MCF 10A (cell line): ENCODE measurements at regions not wholly inside any gene's neighbourhood (a gene's known extent, or its start where the extent isn't known, plus 50 kb on each side); places are given as distances from the start of the nearest gene placed in this dataset.

Experiments used
- BruUV-seq: library from RNA; stranded (reverse); fragments of 400-500 nt; replicated peaks from 2 replicates; lab custom pipeline; 2021; lab: Mats Ljungman, UMichigan
- CTCF ChIA-PET: fragments of 300-600 bp; sonication (Branson Sonifier 250); formaldehyde crosslinking; extraction: SDS; loops from one replicate; lab custom pipeline; 2021; ENCODE audit warnings: antibody characterized with exemption, inconsistent platforms; lab: Yijun Ruan, JAX
- POLR2A ChIA-PET: fragments of 300-600, 350-650 bp; sonication (Branson Sonifier 250); formaldehyde crosslinking; extraction: SDS; loops from one replicate; lab custom pipeline; 2020; ENCODE audit warnings: antibody characterized with exemption, inconsistent platforms; lab: Yijun Ruan, JAX
- DNase-seq: peaks from one replicate; pipeline ENCODE4 v3.0.0-alpha.2; 2018; ENCODE audit not compliant: unreplicated experiment
- H3K27ac Mint-ChIP-seq: one replicate; pipeline ENCODE4 v1.8.0; 2022; ENCODE audit warnings: mild to moderate bottlenecking, low read depth, mixed read lengths; ENCODE audit not compliant: unreplicated experiment
- H3K27me3 Mint-ChIP-seq: one replicate; pipeline ENCODE4 v1.8.0; 2022; ENCODE audit warnings: mixed read lengths; ENCODE audit not compliant: insufficient read depth, unreplicated experiment
- H3K36me3 Mint-ChIP-seq: one replicate; pipeline ENCODE4 v1.8.0; 2022; ENCODE audit warnings: mild to moderate bottlenecking, moderate library complexity, mixed read lengths; ENCODE audit not compliant: insufficient read depth, unreplicated experiment
- H3K4me1 Mint-ChIP-seq: one replicate; pipeline ENCODE4 v1.8.0; 2022; ENCODE audit warnings: mixed read lengths; ENCODE audit not compliant: insufficient read depth, unreplicated experiment
- H3K4me3 Mint-ChIP-seq: one replicate; pipeline ENCODE4 v1.8.0; 2022; ENCODE audit warnings: mild to moderate bottlenecking, moderate library complexity, mixed read lengths; ENCODE audit not compliant: unreplicated experiment
- H3K9me3 Mint-ChIP-seq: one replicate; pipeline ENCODE4 v1.8.0; 2022; ENCODE audit warnings: mixed read lengths; ENCODE audit not compliant: unreplicated experiment
- CTCF ChIP-seq: fragments of 200-600 bp; IDR thresholded peaks from one replicate; pipeline ENCODE4 v1.8.0; 2022; ENCODE audit warnings: antibody characterized with exemption, mild to moderate bottlenecking; ENCODE audit not compliant: unreplicated experiment
- intact Hi-C: fragments of 100-400 bp; cut with micrococcal nuclease; formaldehyde crosslinking; loops from 2 replicates; pipeline ENCODE4 v1.14.1; 2022

GRCh38 chr5:3300726-3301125 lies 294.9 kb upstream of the IRX1 start:
- ChIA-PET POLR2A (no interaction called here), CTCF (no interaction called here)
- DNase-seq, result no peak
- intact Hi-C loops, result no loop called here
- Mint-ChIP-seq H3K27me3 (no peaks in the 10 kb centered on the region), H3K9me3 (no peaks in the 10 kb centered on the region), H3K36me3 (no peaks in the 10 kb centered on the region), H3K27ac (no peak overlapping the region), H3K4me1 (no peaks in the 10 kb centered on the region), H3K4me3 (no peak overlapping the region)
- BruUV-seq, result no TSS peak
- no peak for TF ChIP-seq CTCF

GRCh38 chr5:3299441-3299840 lies 296.2 kb upstream of the IRX1 start:
- H3K4me1 Mint-ChIP-seq, result no peaks in the 10 kb centered on the region
- intact Hi-C loops, result no loop called here
- no TSS peak for BruUV-seq
- DNase-seq, result no peak
- H3K4me3 Mint-ChIP-seq, result no peak overlapping the region
- no peaks in the 10 kb centered on the region for H3K27me3 Mint-ChIP-seq
- H3K9me3 Mint-ChIP-seq, result no peaks in the 10 kb centered on the region
- no peak overlapping the region for H3K27ac Mint-ChIP-seq
- no peak for TF ChIP-seq CTCF
- H3K36me3 Mint-ChIP-seq, result no peaks in the 10 kb centered on the region
- CTCF ChIA-PET, result no interaction called here
- POLR2A ChIA-PET, result interaction anchor here (1.9 kb wide), 1 partner anchor 11 kb away, joined by 8 read pairs; no protein-coding TSS in a partner anchor

- BruUV-seq, result no TSS peak
- Mint-ChIP-seq H3K36me3 (no peaks in the 10 kb centered on the region), H3K27ac (no peak overlapping the region), H3K4me1 (no peaks in the 10 kb centered on the region), H3K4me3 (no peak overlapping the region), H3K27me3 (no peaks in the 10 kb centered on the region), H3K9me3 (no peaks in the 10 kb centered on the region)
- POLR2A ChIA-PET, result interaction anchor here (1.9 kb wide), 1 partner anchor 12 kb away, joined by 8 read pairs; no protein-coding TSS in a partner anchor
- intact Hi-C loops, result no loop called here
- CTCF ChIA-PET, result no interaction called here
- no peak for DNase-seq
- no peak for TF ChIP-seq CTCF
Observed at GRCh38 chr5:3297853-3298252, 297.8 kb upstream of the IRX1 start.

GRCh38 chr5:3288325-3288724 lies 307.3 kb upstream of the IRX1 start:
- no peak overlapping the region for H3K4me3 Mint-ChIP-seq
- no TSS peak for BruUV-seq
- DNase-seq, result no peak
- ChIA-PET CTCF (no interaction called here), POLR2A (no interaction called here)
- intact Hi-C loops, result no loop called here
- H3K4me1 Mint-ChIP-seq, result no peaks in the 10 kb centered on the region
- H3K9me3 Mint-ChIP-seq, result no peaks in the 10 kb centered on the region
- no peaks in the 10 kb centered on the region for H3K36me3 Mint-ChIP-seq
- no peak for TF ChIP-seq CTCF
- no peak overlapping the region for H3K27ac Mint-ChIP-seq
- H3K27me3 Mint-ChIP-seq, result no peaks in the 10 kb centered on the region
